Mesendoderm (in vitro differentiated cells): ENCODE measurements at regions not wholly inside any gene's neighbourhood (a gene's known extent, or its start where the extent isn't known, plus 50 kb on each side); places are given as distances from the start of the nearest gene placed in this dataset.
"Not testable (repeated sequence)": the region's sequence is repeated elsewhere in the genome, so short reads cannot be mapped to it uniquely, and the experiment has no call there.

Experiments used
- DNase-seq: peaks from one replicate; pipeline ENCODE4 v3.0.0; 2013
- H2AK5ac ChIP-seq: 2 replicates; pipeline ENCODE4 v1.6.1; 2013; ENCODE audit warnings: low read length, inconsistent platforms
- H2BK120ac ChIP-seq: 2 replicates; pipeline ENCODE4 v1.6.1; 2013; ENCODE audit warnings: low read depth, mild to moderate bottlenecking, low read length, moderate library complexity, mixed read lengths
- H2BK15ac ChIP-seq: replicated peaks from 2 replicates; pipeline ENCODE4 v1.6.1; 2013; ENCODE audit warnings: low read depth, mild to moderate bottlenecking, moderate library complexity
- H2BK5ac ChIP-seq: 2 replicates; pipeline ENCODE4 v1.6.1; 2013; ENCODE audit warnings: low read length, inconsistent platforms
- H3K18ac ChIP-seq: 2 replicates; pipeline ENCODE4 v1.6.1; 2013; ENCODE audit warnings: mild to moderate bottlenecking, low read length, mixed read lengths
- H3K23ac ChIP-seq: one replicate; pipeline ENCODE4 v1.6.1; 2013; ENCODE audit warnings: low read length
- H3K27ac ChIP-seq: 2 replicates; pipeline ENCODE4 v1.5.1; 2013; ENCODE audit warnings: low read depth, mild to moderate bottlenecking, inconsistent platforms, low read length, moderate library complexity
- H3K27me3 ChIP-seq: 2 replicates; pipeline ENCODE4 v1.6.1; 2013; ENCODE audit warnings: low read length, control low read depth, mild to moderate bottlenecking, inconsistent platforms; ENCODE audit not compliant: insufficient read depth, poor library complexity
- H3K36me3 ChIP-seq: 2 replicates; pipeline ENCODE4 v1.6.1; 2013; ENCODE audit warnings: low read length, inconsistent platforms; ENCODE audit not compliant: control insufficient read depth, insufficient read depth
- H3K4ac ChIP-seq: one replicate; pipeline ENCODE4 v1.6.1; 2013; ENCODE audit warnings: low read depth, mild to moderate bottlenecking, low read length, moderate library complexity
- H3K4me1 ChIP-seq: 2 replicates; pipeline ENCODE4 v1.6.1; 2013; ENCODE audit warnings: low read depth, low read length, inconsistent platforms; ENCODE audit not compliant: control insufficient read depth
- H3K4me2 ChIP-seq: 2 replicates; pipeline ENCODE4 v1.6.1; 2013; ENCODE audit warnings: low read length
- H3K4me3 ChIP-seq: 2 replicates; pipeline ENCODE4 v1.5.1; 2013; ENCODE audit warnings: mild to moderate bottlenecking, low read length
- H3K56ac ChIP-seq: one replicate; pipeline ENCODE4 v1.6.1; 2013; ENCODE audit warnings: low read length
- H3K79me1 ChIP-seq: 2 replicates; pipeline ENCODE4 v1.6.1; 2013; ENCODE audit warnings: low read length, inconsistent platforms
- H3K79me2 ChIP-seq: 2 replicates; pipeline ENCODE4 v1.6.1; 2013; ENCODE audit warnings: mild to moderate bottlenecking, low read length; ENCODE audit not compliant: control insufficient read depth, insufficient read depth
- H3K9ac ChIP-seq: 2 replicates; pipeline ENCODE4 v1.6.1; 2013; ENCODE audit warnings: low read length, inconsistent platforms
- H4K5ac ChIP-seq: one replicate; pipeline ENCODE4 v1.6.1; 2013; ENCODE audit warnings: low read length
- H4K8ac ChIP-seq: one replicate; pipeline ENCODE4 v1.6.1; 2013; ENCODE audit warnings: low read depth, mild to moderate bottlenecking, control low read depth, low read length, moderate library complexity
- WGBS: extraction: QIAGEN DNeasy Blood & Tissue Kit; methylation state at CpG from one replicate; pipeline ENCODE4 v1.1.7; 2013; ENCODE audit warnings: low lambda C conversion rate, missing lambda C conversion rate; ENCODE audit not compliant: insufficient coverage; ENCODE audit errors: extremely low coverage; 5-methylcytosine and 5-hydroxymethylcytosine counted together

- WGBS = no CpG with 5 or more reads among the region's 4 CpGs
- DNase-seq = no peak
Measured at GRCh38 chr2:67323209-67323991, 73.7 kb upstream of the ETAA1 start.

DNA sequence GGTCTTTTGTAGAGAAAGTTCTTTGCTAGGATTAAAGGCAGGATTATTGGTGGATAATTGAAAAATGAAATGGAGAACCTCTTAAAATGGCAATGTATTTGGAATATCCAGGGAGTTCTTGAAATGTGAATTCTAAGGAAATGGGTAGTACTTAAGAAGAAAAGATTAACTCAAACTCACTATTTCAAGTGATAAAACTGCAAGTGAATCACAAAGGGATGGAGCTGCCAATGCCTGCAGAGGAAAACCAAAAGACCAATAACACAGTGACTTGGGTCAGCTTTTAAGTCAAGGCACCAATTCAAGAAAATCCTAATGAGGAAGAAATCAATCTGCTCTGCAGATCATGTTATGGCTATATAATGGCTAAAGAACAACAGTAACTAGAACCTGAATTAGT lies 67.6 kb upstream of the ETAA1 start:
- no peak overlapping the region for H3K23ac ChIP-seq
- H2AK5ac ChIP-seq = no peak overlapping the region
- DNase-seq = no peak
- H3K79me2 ChIP-seq = no peaks in the 10 kb centered on the region
- H3K36me3 ChIP-seq = no peaks in the 10 kb centered on the region
- H2BK5ac ChIP-seq = no peak overlapping the region
- no peak overlapping the region for H3K27ac ChIP-seq
- H4K8ac ChIP-seq = no peak overlapping the region
- H3K4ac ChIP-seq = no peak overlapping the region
- no peak overlapping the region for H2BK120ac ChIP-seq
- H3K4me3 ChIP-seq = no peak overlapping the region
- peaks cover 3% of the 10 kb centered on the region for H3K4me1 ChIP-seq
- no peaks in the 10 kb centered on the region for H3K27me3 ChIP-seq
- H4K5ac ChIP-seq = no peak overlapping the region
- no peak overlapping the region for H3K4me2 ChIP-seq
- H3K79me1 ChIP-seq = no peaks in the 10 kb centered on the region
- no peak overlapping the region for H3K9ac ChIP-seq
- H2BK15ac ChIP-seq = no peak overlapping the region
- no peak overlapping the region for H3K56ac ChIP-seq
- no peak overlapping the region for H3K18ac ChIP-seq

More at GRCh38 chr2:67323209-67323991, 73.7 kb upstream of the ETAA1 start:
- Histone ChIP-seq H2BK5ac (no peak overlapping the region), H2BK120ac (no peak overlapping the region), H2BK15ac (no peak overlapping the region), H3K23ac (no peak overlapping the region), H3K56ac (no peak overlapping the region), H3K4ac (no peak overlapping the region), H2AK5ac (no peak overlapping the region), H3K27ac (no peak overlapping the region), H3K27me3 (no peaks in the 10 kb centered on the region), H3K4me2 (no peak overlapping the region), H3K79me2 (no peaks in the 10 kb centered on the region), H3K9ac (no peak overlapping the region), H3K18ac (no peak overlapping the region), H4K8ac (no peak overlapping the region), H3K79me1 (no peaks in the 10 kb centered on the region), H3K4me3 (no peak overlapping the region), H4K5ac (no peak overlapping the region), H3K4me1 (peaks cover 3% of the 10 kb centered on the region), H3K36me3 (no peaks in the 10 kb centered on the region)

GRCh38 chr2:67329951-67330350 lies 67.2 kb upstream of the ETAA1 start:
- Histone ChIP-seq H3K27ac (no peak overlapping the region), H3K23ac (no peak overlapping the region), H3K18ac (no peak overlapping the region), H2BK120ac (peak overlapping the region; percentile 82), H2BK15ac (peak overlapping the region; percentile 57), H3K79me1 (no peaks in the 10 kb centered on the region), H3K36me3 (no peaks in the 10 kb centered on the region), H3K27me3 (no peaks in the 10 kb centered on the region), H3K56ac (no peak overlapping the region), H3K79me2 (no peaks in the 10 kb centered on the region), H3K4me2 (no peak overlapping the region), H2AK5ac (no peak overlapping the region), H3K4me3 (no peak overlapping the region), H4K5ac (no peak overlapping the region), H2BK5ac (no peak overlapping the region), H3K4me1 (peaks cover 2% of the 10 kb centered on the region), H3K9ac (no peak overlapping the region), H3K4ac (no peak overlapping the region), H4K8ac (peak overlapping the region; percentile 86)
- DNase-seq = no peak

DNA sequence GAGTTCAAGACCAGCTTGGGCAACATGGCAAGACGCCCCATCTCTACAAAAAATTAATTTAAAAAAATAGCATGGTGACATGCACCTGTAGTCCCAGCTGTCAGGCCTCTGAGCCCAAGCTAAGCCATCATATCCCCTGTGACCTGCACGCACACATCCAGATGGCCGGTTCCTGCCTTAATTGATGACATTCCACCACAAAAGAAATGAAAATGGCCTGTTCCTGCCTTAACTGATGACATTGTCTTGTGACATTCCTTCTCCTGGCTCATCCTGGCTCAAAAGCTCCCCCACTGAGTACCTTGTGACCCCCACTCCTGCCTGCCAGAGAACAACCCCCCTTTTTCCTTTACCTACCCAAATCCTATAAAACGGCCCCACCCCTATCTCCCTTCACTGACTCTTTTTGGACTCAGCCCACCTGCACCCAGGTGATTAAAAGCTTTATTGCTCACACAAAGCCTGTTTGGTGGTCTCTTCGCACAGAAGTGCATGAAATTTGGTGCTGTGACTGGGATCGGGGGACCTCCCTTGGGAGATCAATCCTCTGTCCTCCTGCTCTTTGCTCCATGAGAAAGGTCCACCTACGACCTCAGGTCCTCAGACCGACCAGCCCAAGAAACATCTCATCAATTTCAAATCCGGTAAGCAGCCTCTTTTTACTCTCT lies 65.6 kb upstream of the ETAA1 start:
- H3K36me3 ChIP-seq, H2BK120ac ChIP-seq, H3K9ac ChIP-seq, H3K4ac ChIP-seq, H2BK15ac ChIP-seq, H3K27me3 ChIP-seq, H4K8ac ChIP-seq, H2AK5ac ChIP-seq, H3K27ac ChIP-seq, H4K5ac ChIP-seq, H3K23ac ChIP-seq, H3K79me2 ChIP-seq, H2BK5ac ChIP-seq, H3K4me2 ChIP-seq, H3K79me1 ChIP-seq, DNase-seq, H3K4me3 ChIP-seq, H3K4me1 ChIP-seq: not testable (repeated sequence)
- Histone ChIP-seq H3K56ac (peak overlapping the region; percentile 0), H3K18ac (peak overlapping the region; percentile 39)
- WGBS = no CpG with 5 or more reads among the region's 9 CpGs

DNA sequence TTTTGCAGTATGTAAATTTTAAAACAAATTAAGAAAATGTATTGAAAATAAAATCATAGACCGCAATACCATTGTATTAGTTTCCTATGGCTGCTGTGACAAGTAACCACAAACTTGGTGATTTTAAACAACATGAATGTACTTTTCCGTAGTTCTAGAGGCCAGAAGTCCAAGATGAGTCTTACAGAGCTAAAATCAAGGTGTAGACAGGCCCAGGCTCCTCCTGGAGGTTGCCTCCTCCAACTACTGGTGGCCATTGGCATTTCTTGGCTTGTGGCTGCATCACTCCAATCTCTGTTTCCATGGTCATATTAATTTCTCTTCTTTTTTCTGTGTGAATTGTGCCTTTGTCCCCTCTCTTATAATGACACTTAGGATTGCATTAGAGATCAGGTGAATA lies 59.2 kb upstream of the ETAA1 start:
- Histone ChIP-seq H3K36me3 (no peaks in the 10 kb centered on the region), H2BK5ac (no peak overlapping the region), H3K4ac (no peak overlapping the region), H3K56ac (no peak overlapping the region), H3K79me1 (no peaks in the 10 kb centered on the region), H2AK5ac (no peak overlapping the region), H3K27ac (no peak overlapping the region), H3K79me2 (no peaks in the 10 kb centered on the region), H2BK120ac (no peak overlapping the region), H3K27me3 (no peaks in the 10 kb centered on the region), H3K4me1 (peaks cover 2% of the 10 kb centered on the region), H3K23ac (no peak overlapping the region), H4K5ac (no peak overlapping the region), H3K9ac (no peak overlapping the region), H3K18ac (peak overlapping the region; percentile 75), H2BK15ac (no peak overlapping the region), H3K4me2 (no peak overlapping the region), H4K8ac (no peak overlapping the region), H3K4me3 (no peak overlapping the region)
- no CpG with 5 or more reads among the region's 2 CpGs for WGBS
- peak; percentile 40 for DNase-seq
